ENCODE measurements at regions not wholly inside any gene's neighbourhood (a gene's known extent, or its start where the extent isn't known, plus 50 kb on each side); places are given as distances from the start of the nearest gene placed in this dataset.

- intact Hi-C loops (cut with micrococcal nuclease): no loop called here
- BruUV-seq (replicated peaks): no TSS peak
- Histone ChIP-seq H4K20me1 (ENCODE audit: insufficient read depth) (no peaks in the 10 kb centered on the region), H3K36me3 (ENCODE audit: control insufficient read depth in 1 of 2, insufficient read depth in 2 of 2, low read length in 2 of 2) (no peaks in the 10 kb centered on the region), H3K9ac (ENCODE audit: low read length) (no peak overlapping the region), H3K4me3 (replicated peaks in 1 of 2; ENCODE audit: low read depth in 1 of 2, low read length in 2 of 2) (no peak overlapping the region), H3K9me2 (ENCODE audit: insufficient read depth) (no peaks in the 10 kb centered on the region), H3K27ac (ENCODE audit: low read depth, low read length) (no peak overlapping the region), H3K27me3 (ENCODE audit: insufficient read depth, low read length) (no peaks in the 10 kb centered on the region), H3K79me2 (ENCODE audit: insufficient read depth, low read length) (no peaks in the 10 kb centered on the region), H3K4me1 (ENCODE audit: control insufficient read depth in 1 of 2, insufficient read depth in 2 of 2, low read length in 2 of 2) (peaks cover 0 to 14% of the 10 kb centered on the region in 2 experiments; a peak in 3 of 4 replicates), H2AFZ (ENCODE audit: low read depth, low read length, poor library complexity, severe bottlenecking) (no peak overlapping the region), H3K4me2 (ENCODE audit: low read length) (no peak overlapping the region), H3K9me3 (ENCODE audit: control insufficient read depth in 1 of 2, insufficient read depth in 1 of 2, low read depth in 1 of 2, low read length in 2 of 2) (no peaks in the 10 kb centered on the region)
- DNase-seq (ENCODE audit: low read depth, low spot score) (no peak), ATAC-seq (no peak)
- no peak for TF ChIP-seq ZBTB33 (IDR thresholded peaks at IDR 0.05; ENCODE audit: extremely low read depth, insufficient replicate concordance, low read length)
- ChIA-PET RAD21 (ENCODE audit: low non-redundant PET in 1 of 2, low total read pairs in 2 of 2, uncharacterized antibody in 2 of 2, unreplicated experiment in 2 of 2) (no interaction called here), POLR2A (no interaction called here), CTCF (no interaction called here)
Measured at GRCh38 chr2:43040084-43040854, 186.1 kb downstream of the ZFP36L2 start.

- Histone ChIP-seq H3K27me3 (ENCODE audit: insufficient read depth, low read length) (no peaks in the 10 kb centered on the region), H3K4me3 (replicated peaks in 1 of 2; ENCODE audit: low read depth in 1 of 2, low read length in 2 of 2) (no peak overlapping the region), H3K9me3 (ENCODE audit: control insufficient read depth in 1 of 2, insufficient read depth in 1 of 2, low read depth in 1 of 2, low read length in 2 of 2) (no peaks in the 10 kb centered on the region), H3K36me3 (ENCODE audit: control insufficient read depth in 1 of 2, insufficient read depth in 2 of 2, low read length in 2 of 2) (no peaks in the 10 kb centered on the region), H3K4me1 (ENCODE audit: control insufficient read depth in 1 of 2, insufficient read depth in 2 of 2, low read length in 2 of 2) (peaks cover 0 to 14% of the 10 kb centered on the region in 2 experiments; a peak in 3 of 4 replicates), H3K27ac (ENCODE audit: low read depth, low read length) (no peak overlapping the region), H4K20me1 (ENCODE audit: insufficient read depth) (no peaks in the 10 kb centered on the region), H2AFZ (ENCODE audit: low read depth, low read length, poor library complexity, severe bottlenecking) (no peak overlapping the region), H3K9me2 (ENCODE audit: insufficient read depth) (no peaks in the 10 kb centered on the region), H3K9ac (ENCODE audit: low read length) (no peak overlapping the region), H3K79me2 (ENCODE audit: insufficient read depth, low read length) (no peaks in the 10 kb centered on the region), H3K4me2 (ENCODE audit: low read length) (no peak overlapping the region)
- no TSS peak for BruUV-seq (replicated peaks)
- ChIA-PET CTCF (no interaction called here), RAD21 (ENCODE audit: low non-redundant PET in 1 of 2, low total read pairs in 2 of 2, uncharacterized antibody in 2 of 2, unreplicated experiment in 2 of 2) (no interaction called here), POLR2A (no interaction called here)
- no peak for DNase-seq (ENCODE audit: low read depth, low spot score)
- intact Hi-C loops (cut with micrococcal nuclease): no loop called here
- ATAC-seq: no peak
- TF ChIP-seq SRF (IDR thresholded peaks at IDR 0.05; ENCODE audit: low read depth): no peak
- TF ChIP-seq ZNF274 (IDR thresholded peaks at IDR 0.05; ENCODE audit: low read depth, low read length): no peak
- TF ChIP-seq REST (IDR thresholded peaks at IDR 0.05; ENCODE audit: low read depth): no peak
- TF ChIP-seq SP1 (IDR thresholded peaks at IDR 0.05; ENCODE audit: low read depth): no peak
- TF ChIP-seq FOSL1 (IDR thresholded peaks at IDR 0.05; ENCODE audit: low read depth): no peak
- no peak for TF ChIP-seq EZH2 (IDR thresholded peaks at IDR 0.05)
- no peak for TF ChIP-seq EZH2phosphoT487 (IDR thresholded peaks at IDR 0.05; ENCODE audit: borderline replicate concordance)
- TF ChIP-seq ZBTB33 (IDR thresholded peaks at IDR 0.05; ENCODE audit: extremely low read depth, insufficient replicate concordance, low read length): no peak
- no peak for TF ChIP-seq CEBPB (IDR thresholded peaks at IDR 0.05; ENCODE audit: low read depth)
- TF ChIP-seq POLR2AphosphoS5 (IDR thresholded peaks at IDR 0.05; ENCODE audit: low read depth, low read length): no peak
Measured at GRCh38 chr2:43039376-43040080, 186.9 kb downstream of the ZFP36L2 start.
